NK-92 (cell line): ENCODE measurements at regions not wholly inside any gene's neighbourhood (a gene's known extent, or its start where the extent isn't known, plus 50 kb on each side); places are given as distances from the start of the nearest gene placed in this dataset.

Source experiments
- DNase-seq: peaks from one replicate; lab custom pipeline; 2025; ENCODE audit not compliant: unreplicated experiment; lab: John Stamatoyannopoulos, UW

GRCh38 chr5:54745599-54745998 lies 228.0 kb downstream of the SNX18 start:
- DNase-seq, result no peak

- no peak for DNase-seq
Measured at GRCh38 chr5:54743997-54744788, 226.6 kb downstream of the SNX18 start.

GRCh38 chr5:54743581-54743980 lies 226.0 kb downstream of the SNX18 start:
- no peak for DNase-seq

- DNase-seq, result no peak
Measured at GRCh38 chr5:54742417-54742891, 224.9 kb downstream of the SNX18 start.

GRCh38 chr5:54741711-54742110 lies 224.2 kb downstream of the SNX18 start:
- no peak for DNase-seq

- no peak for DNase-seq
Measured at GRCh38 chr5:54740141-54740540, 222.6 kb downstream of the SNX18 start.

GRCh38 chr5:54739371-54739770 lies 221.8 kb downstream of the SNX18 start:
- DNase-seq, result no peak

- no peak for DNase-seq
Measured at GRCh38 chr5:54738973-54739367, 221.4 kb downstream of the SNX18 start.

GRCh38 chr5:54738118-54738972 lies 220.8 kb downstream of the SNX18 start:
- DNase-seq, result no peak

GRCh38 chr5:54736003-54736797 lies 218.6 kb downstream of the SNX18 start:
- DNase-seq, result no peak

- no peak for DNase-seq
Measured at GRCh38 chr5:54733101-54733500, 215.5 kb downstream of the SNX18 start.

GRCh38 chr5:54732108-54732507 lies 214.5 kb downstream of the SNX18 start:
- DNase-seq, result no peak

- no peak for DNase-seq
Measured at GRCh38 chr5:54728588-54728915, 211.0 kb downstream of the SNX18 start.

- DNase-seq, result no peak
Measured at GRCh38 chr5:54727874-54728587, 210.5 kb downstream of the SNX18 start.

GRCh38 chr5:54725391-54726280 lies 208.1 kb downstream of the SNX18 start:
- no peak for DNase-seq

- no peak for DNase-seq
Measured at GRCh38 chr5:54722846-54723433, 205.4 kb downstream of the SNX18 start.

GRCh38 chr5:54721951-54722654 lies 204.5 kb downstream of the SNX18 start:
- no peak for DNase-seq

- DNase-seq, result no peak
Measured at GRCh38 chr5:54721116-54721515, 203.6 kb downstream of the SNX18 start.

- DNase-seq, result no peak
Measured at GRCh38 chr5:54720341-54720740, 202.8 kb downstream of the SNX18 start.
